ENCODE measurements at regions not wholly inside any gene's neighbourhood (a gene's known extent, or its start where the extent isn't known, plus 50 kb on each side); places are given as distances from the start of the nearest gene placed in this dataset.
"Not testable (repeated sequence)": the region's sequence is repeated elsewhere in the genome, so short reads cannot be mapped to it uniquely, and the experiment has no call there.

GRCh38 chr10:6680735-6681134 lies 100.7 kb upstream of the PRKCQ start:
- DNase-seq (no peak), ATAC-seq (no peak)
- no peaks in the 10 kb centered on the region for H3K9me3 Mint-ChIP-seq
- H3K4me3 Mint-ChIP-seq: no peak overlapping the region
- H3K4me1 Mint-ChIP-seq: peaks cover 2 to 7% (median 3%) of the 10 kb centered on the region in 4 donors
- peak overlapping the region in 1 of 10 donors; percentile 30 for H3K27ac Mint-ChIP-seq
- POLR2A ChIA-PET: interaction anchor here (0.6 kb wide), 1 partner anchor 10 kb away, joined by 3 read pairs; no protein-coding TSS in a partner anchor
- H3K36me3 Mint-ChIP-seq: no peaks in the 10 kb centered on the region
- H3K27me3 Mint-ChIP-seq: peaks cover 0 to 9% (median 2%) of the 10 kb centered on the region in 5 donors

- peaks cover 2 to 7% (median 4%) of the 10 kb centered on the region in 4 donors for H3K4me1 Mint-ChIP-seq
- peak overlapping the region in 1 of 10 donors; percentile 38 for H3K27ac Mint-ChIP-seq
- no peak overlapping the region for H3K4me3 Mint-ChIP-seq
- H3K9me3 Mint-ChIP-seq: no peaks in the 10 kb centered on the region
- peaks cover 0 to 9% (median 5%) of the 10 kb centered on the region in 5 donors for H3K27me3 Mint-ChIP-seq
- DNase-seq (no peak), ATAC-seq (no peak)
- H3K36me3 Mint-ChIP-seq: no peaks in the 10 kb centered on the region
- POLR2A ChIA-PET: interaction anchor here (0.6 to 1.0 kb wide), 2 partner anchors 13 to 98 kb away, joined by 3 read pairs; no protein-coding TSS in a partner anchor
Observed at GRCh38 chr10:6678956-6679355, 98.9 kb upstream of the PRKCQ start.

- Mint-ChIP-seq H3K4me1 (peaks cover 2 to 7% (median 4%) of the 10 kb centered on the region in 4 donors), H3K27me3 (peaks cover 0 to 9% (median 5%) of the 10 kb centered on the region in 5 donors), H3K27ac (no peak overlapping the region), H3K4me3 (no peak overlapping the region), H3K36me3 (no peaks in the 10 kb centered on the region), H3K9me3 (no peaks in the 10 kb centered on the region)
- POLR2A ChIA-PET: interaction anchor here (0.6 to 1.3 kb wide), 3 partner anchors 13 to 272 kb away, joined by 3 read pairs; no protein-coding TSS in a partner anchor
- peak; percentile 29 to 74 (median 56) for DNase-seq
- ATAC-seq: peak; percentile 52 to 70
Observed at GRCh38 chr10:6678211-6678803, 98.2 kb upstream of the PRKCQ start.

GRCh38 chr10:6677129-6677528 lies 97.1 kb upstream of the PRKCQ start:
- H3K27me3 Mint-ChIP-seq, H3K27ac Mint-ChIP-seq, DNase-seq, H3K4me3 Mint-ChIP-seq, H3K9me3 Mint-ChIP-seq, ATAC-seq, H3K36me3 Mint-ChIP-seq, H3K4me1 Mint-ChIP-seq: not testable (repeated sequence)
- POLR2A ChIA-PET: interaction anchor here (1.3 kb wide), 1 partner anchor 271 kb away, joined by 3 read pairs; no protein-coding TSS in a partner anchor

- no peak for ATAC-seq
- Mint-ChIP-seq H3K27me3 (peaks cover 0 to 9% (median 5%) of the 10 kb centered on the region in 5 donors), H3K36me3 (no peaks in the 10 kb centered on the region), H3K4me1 (peaks cover 2 to 7% (median 4%) of the 10 kb centered on the region in 4 donors), H3K9me3 (no peaks in the 10 kb centered on the region), H3K27ac (no peak overlapping the region), H3K4me3 (no peak overlapping the region)
- POLR2A ChIA-PET: no interaction called here
- DNase-seq: no peak
Observed at GRCh38 chr10:6674291-6674690, 94.2 kb upstream of the PRKCQ start.

- Mint-ChIP-seq H3K4me3 (no peak overlapping the region), H3K27ac (no peak overlapping the region), H3K27me3 (peaks cover 0 to 3% (median 0%) of the 10 kb centered on the region in 5 donors), H3K4me1 (peaks cover 0 to 8% (median 1%) of the 10 kb centered on the region in 4 donors), H3K9me3 (no peaks in the 10 kb centered on the region), H3K36me3 (no peaks in the 10 kb centered on the region)
- DNase-seq (no peak), ATAC-seq (no peak)
- POLR2A ChIA-PET: interaction anchor here (0.7 kb wide), 1 partner anchor 458 kb away, joined by 4 read pairs; no protein-coding TSS in a partner anchor
Observed at GRCh38 chr10:6671976-6672375, 91.9 kb upstream of the PRKCQ start.

GRCh38 chr10:6669269-6669859 lies 89.3 kb upstream of the PRKCQ start:
- peak in 4 of 10 donors; percentile 2 to 36 (median 20) for DNase-seq
- POLR2A ChIA-PET: no interaction called here
- Mint-ChIP-seq H3K4me3 (no peak overlapping the region), H3K27me3 (no peaks in the 10 kb centered on the region), H3K36me3 (no peaks in the 10 kb centered on the region), H3K4me1 (peaks cover 2 to 20% (median 13%) of the 10 kb centered on the region in 4 donors), H3K27ac (no peak overlapping the region), H3K9me3 (no peaks in the 10 kb centered on the region)
- no peak for ATAC-seq

GRCh38 chr10:6667679-6668270 lies 87.7 kb upstream of the PRKCQ start:
- DNase-seq (peak in 3 of 10 donors; percentile 16 to 39 (median 35)), ATAC-seq (peak in 1 of 2 donors; percentile 28)
- Mint-ChIP-seq H3K27me3 (no peaks in the 10 kb centered on the region), H3K4me1 (peaks cover 2 to 18% (median 13%) of the 10 kb centered on the region in 4 donors), H3K27ac (no peak overlapping the region), H3K4me3 (no peak overlapping the region), H3K9me3 (no peaks in the 10 kb centered on the region), H3K36me3 (no peaks in the 10 kb centered on the region)
- POLR2A ChIA-PET: interaction anchor here (0.8 to 1.3 kb wide), 2 partner anchors 494 to 642 kb away, joined by 3 to 4 read pairs; no protein-coding TSS in a partner anchor

GRCh38 chr10:6667150-6667549 lies 87.1 kb upstream of the PRKCQ start:
- no peak for DNase-seq
- H3K27ac Mint-ChIP-seq: no peak overlapping the region
- ATAC-seq: no peak
- no peaks in the 10 kb centered on the region for H3K36me3 Mint-ChIP-seq
- H3K4me3 Mint-ChIP-seq: no peak overlapping the region
- no peaks in the 10 kb centered on the region for H3K27me3 Mint-ChIP-seq
- no peaks in the 10 kb centered on the region for H3K9me3 Mint-ChIP-seq
- POLR2A ChIA-PET: interaction anchor here (1.3 kb wide), 1 partner anchor 494 kb away, joined by 4 read pairs; no protein-coding TSS in a partner anchor
- H3K4me1 Mint-ChIP-seq: peaks cover 2 to 18% (median 13%) of the 10 kb centered on the region in 4 donors

- Mint-ChIP-seq H3K4me1 (peaks cover 2 to 18% (median 13%) of the 10 kb centered on the region in 4 donors), H3K9me3 (no peaks in the 10 kb centered on the region), H3K27me3 (no peaks in the 10 kb centered on the region), H3K27ac (peak overlapping the region in 8 of 10 donors; percentile 7 to 86 (median 49)), H3K36me3 (no peaks in the 10 kb centered on the region), H3K4me3 (peak overlapping the region in 8 of 10 donors; percentile 12 to 71 (median 42))
- DNase-seq (peak in 7 of 10 donors; percentile 14 to 70 (median 44)), ATAC-seq (peak; percentile 97 to 99)
- POLR2A ChIA-PET: interaction anchor here (0.6 to 0.7 kb wide), 3 partner anchors 13 to 778 kb away, joined by 3 read pairs; no protein-coding TSS in a partner anchor
Observed at GRCh38 chr10:6665847-6666246, 85.8 kb upstream of the PRKCQ start.

- POLR2A ChIA-PET: no interaction called here
- Mint-ChIP-seq H3K36me3 (no peaks in the 10 kb centered on the region), H3K4me3 (no peak overlapping the region), H3K4me1 (peaks cover 0 to 8% (median 3%) of the 10 kb centered on the region in 4 donors), H3K27ac (no peak overlapping the region), H3K9me3 (no peaks in the 10 kb centered on the region), H3K27me3 (peaks cover 0 to 5% (median 0%) of the 10 kb centered on the region in 5 donors)
- no peak for ATAC-seq
- DNase-seq: no peak
Observed at GRCh38 chr10:6660460-6660859, 80.4 kb upstream of the PRKCQ start.

- H3K9me3 Mint-ChIP-seq: no peaks in the 10 kb centered on the region
- POLR2A ChIA-PET: no interaction called here
Observed at GRCh38 chr10:6659451-6659850, 79.4 kb upstream of the PRKCQ start.

More at GRCh38 chr10:6659451-6659850, 79.4 kb upstream of the PRKCQ start:
- H3K27me3 Mint-ChIP-seq: peaks cover 0 to 5% (median 0%) of the 10 kb centered on the region in 5 donors
- ATAC-seq (no peak), DNase-seq (no peak)
- H3K27ac Mint-ChIP-seq: no peak overlapping the region
- peaks cover 0 to 2% (median 0%) of the 10 kb centered on the region in 3 donors for H3K36me3 Mint-ChIP-seq
- H3K4me3 Mint-ChIP-seq: no peak overlapping the region
- peaks cover 0 to 8% (median 1%) of the 10 kb centered on the region in 4 donors for H3K4me1 Mint-ChIP-seq

Measured in naive thymus-derived CD8-positive, alpha-beta T cell (primary cell).